H7 (cell line): ENCODE measurements at regions not wholly inside any gene's neighbourhood (a gene's known extent, or its start where the extent isn't known, plus 50 kb on each side); places are given as distances from the start of the nearest gene placed in this dataset.
"Not testable (repeated sequence)": the region's sequence is repeated elsewhere in the genome, so short reads cannot be mapped to it uniquely, and the experiment has no call there.

Experiments used
- DNase-seq: peaks from one replicate; pipeline ENCODE4 v3.0.0; 2012
- H3K27me3 ChIP-seq: 2 replicates; pipeline ENCODE4 v1.6.0; 2011; ENCODE audit warnings: mild to moderate bottlenecking, low read length; ENCODE audit not compliant: control insufficient read depth, insufficient read depth
- H3K36me3 ChIP-seq: replicated peaks from 2 replicates; pipeline ENCODE4 v1.5.1; 2011; ENCODE audit warnings: low read length; ENCODE audit not compliant: control insufficient read depth, insufficient read depth
- H3K4me3 ChIP-seq: 2 replicates; pipeline ENCODE4 v1.5.1; 2011; ENCODE audit warnings: low read depth, mild to moderate bottlenecking, control low read depth, low read length, moderate library complexity; ENCODE audit not compliant: insufficient read depth

DNA sequence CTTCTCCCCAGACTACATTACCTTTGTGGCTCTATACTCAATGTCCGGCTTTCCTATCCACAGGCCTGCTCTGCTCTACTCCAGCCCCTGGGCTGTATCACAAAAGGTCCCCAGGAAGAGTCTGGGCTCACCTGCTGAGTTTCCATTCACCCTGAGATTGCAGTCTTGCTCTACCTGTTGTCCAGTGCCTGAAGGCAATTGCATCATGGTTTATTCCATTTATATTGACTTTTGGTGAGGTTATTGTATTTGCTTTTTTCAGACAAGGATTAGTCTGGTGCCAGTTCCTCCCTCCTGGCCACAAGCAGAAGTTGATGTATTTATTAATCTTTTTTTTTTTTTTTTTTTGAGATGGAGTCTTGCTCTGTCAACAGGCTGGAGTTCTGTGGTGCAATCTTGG, 273.1 kb downstream of the XPNPEP1 start:
- Histone ChIP-seq H3K4me3 (no peak overlapping the region), H3K36me3 (no peaks in the 10 kb centered on the region), H3K27me3 (no peaks in the 10 kb centered on the region)
- DNase-seq = no peak

DNA sequence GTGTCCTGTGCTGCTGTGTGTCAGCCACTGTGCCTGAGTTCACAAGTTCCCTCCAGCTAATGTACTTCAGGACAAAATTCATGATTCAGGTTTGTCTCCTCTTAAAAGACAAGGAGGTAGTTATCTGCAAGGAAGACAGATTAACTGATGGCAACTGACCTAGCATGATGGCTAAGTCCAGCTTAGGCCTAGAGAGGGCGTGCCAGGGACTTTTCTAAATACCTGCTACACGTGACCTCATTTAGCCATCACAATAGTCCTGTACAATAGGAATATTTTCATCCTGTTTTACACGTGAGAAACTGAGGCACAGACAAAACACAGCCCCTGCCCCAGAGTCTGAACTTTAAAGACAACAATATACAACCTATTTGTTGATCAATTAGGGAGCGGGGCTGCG, 275.7 kb downstream of the XPNPEP1 start:
- H3K27me3 ChIP-seq = no peaks in the 10 kb centered on the region
- H3K4me3 ChIP-seq = no peak overlapping the region
- peak; percentile 33 for DNase-seq
- no peaks in the 10 kb centered on the region for H3K36me3 ChIP-seq

DNA sequence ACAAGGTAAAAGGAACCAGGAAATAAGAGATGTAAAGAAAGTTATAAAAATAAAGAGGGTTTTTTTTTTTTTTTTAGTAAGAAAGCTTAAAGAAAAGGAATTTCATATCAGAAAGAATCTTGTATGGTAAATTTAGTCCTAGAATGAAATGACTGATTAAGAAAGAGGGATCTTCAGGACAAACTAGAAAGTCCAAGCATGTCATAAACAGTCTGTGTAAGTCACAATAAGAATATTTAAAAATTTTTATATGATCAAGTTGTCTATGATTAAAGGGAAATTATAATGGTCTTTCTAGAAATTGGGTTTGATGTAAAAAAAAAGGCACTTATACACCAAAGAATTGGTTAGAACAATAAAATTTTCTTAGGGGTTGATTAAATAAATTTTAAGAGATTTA, 289.5 kb downstream of the XPNPEP1 start:
- no peak for DNase-seq
- H3K36me3 ChIP-seq = no peaks in the 10 kb centered on the region
- no peaks in the 10 kb centered on the region for H3K27me3 ChIP-seq
- no peak overlapping the region for H3K4me3 ChIP-seq

DNA sequence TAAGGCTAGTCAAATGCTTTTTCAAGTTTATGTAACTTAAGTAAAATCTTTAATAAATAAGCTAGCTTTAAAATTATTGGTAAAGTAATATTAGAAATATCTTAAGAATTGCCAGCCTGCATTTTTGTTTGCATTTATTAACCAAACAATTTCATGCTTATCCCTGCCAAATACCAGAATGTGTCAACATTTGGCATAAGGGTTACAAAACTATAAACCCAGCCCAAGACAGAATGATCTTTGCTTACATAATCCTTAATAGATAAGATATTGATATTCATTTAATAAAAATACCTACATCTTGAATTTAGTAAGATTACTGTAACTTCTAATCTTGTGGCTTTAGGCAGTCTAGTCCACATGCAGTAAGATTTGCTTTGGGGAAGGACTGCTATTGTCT, 290.3 kb downstream of the XPNPEP1 start:
- not testable (repeated sequence) for H3K27me3 ChIP-seq, H3K4me3 ChIP-seq, H3K36me3 ChIP-seq, DNase-seq

DNA sequence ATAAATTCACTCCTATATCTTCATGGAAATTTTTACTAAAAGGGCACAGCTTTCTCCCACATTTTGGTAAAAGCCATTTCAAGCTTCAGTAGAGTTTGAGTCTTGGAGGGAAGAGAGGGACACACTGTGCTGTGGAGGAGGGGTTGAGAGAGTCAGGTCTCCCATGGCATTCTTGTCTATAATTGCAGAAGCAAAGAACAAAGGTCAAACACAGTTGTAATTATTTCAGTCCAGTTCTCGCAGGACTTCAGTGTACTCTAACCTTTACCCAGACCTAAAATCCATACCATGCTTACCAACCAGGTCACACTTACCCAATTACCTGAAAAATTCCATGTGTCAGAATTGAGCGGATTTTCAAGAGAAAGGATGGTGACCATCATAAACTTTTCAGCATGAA, 298.4 kb downstream of the XPNPEP1 start:
- DNase-seq = no peak
- no peaks in the 10 kb centered on the region for H3K36me3 ChIP-seq
- H3K27me3 ChIP-seq = no peaks in the 10 kb centered on the region
- H3K4me3 ChIP-seq = no peak overlapping the region

DNA sequence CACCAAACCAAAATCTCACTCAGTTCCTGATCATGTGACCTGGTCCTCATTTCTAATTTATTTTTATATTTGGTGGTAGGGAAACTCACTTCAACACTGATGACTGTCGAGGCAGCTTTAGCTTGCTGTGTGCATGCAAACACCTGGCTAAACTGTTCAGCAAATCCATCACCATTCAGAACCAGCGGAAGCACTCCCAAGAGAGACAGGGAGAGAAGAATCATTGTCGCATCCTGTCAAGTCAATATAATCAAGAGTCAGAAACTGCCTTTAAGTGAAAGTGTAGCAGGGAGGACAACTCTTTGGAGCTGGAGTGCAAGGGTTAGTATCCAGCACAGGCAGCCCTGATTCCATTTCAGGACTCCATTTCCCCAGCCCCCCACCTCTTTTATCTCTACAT, 300.7 kb downstream of the XPNPEP1 start:
- no peak for DNase-seq
- Histone ChIP-seq H3K4me3 (no peak overlapping the region), H3K36me3 (no peaks in the 10 kb centered on the region), H3K27me3 (no peaks in the 10 kb centered on the region)

DNA sequence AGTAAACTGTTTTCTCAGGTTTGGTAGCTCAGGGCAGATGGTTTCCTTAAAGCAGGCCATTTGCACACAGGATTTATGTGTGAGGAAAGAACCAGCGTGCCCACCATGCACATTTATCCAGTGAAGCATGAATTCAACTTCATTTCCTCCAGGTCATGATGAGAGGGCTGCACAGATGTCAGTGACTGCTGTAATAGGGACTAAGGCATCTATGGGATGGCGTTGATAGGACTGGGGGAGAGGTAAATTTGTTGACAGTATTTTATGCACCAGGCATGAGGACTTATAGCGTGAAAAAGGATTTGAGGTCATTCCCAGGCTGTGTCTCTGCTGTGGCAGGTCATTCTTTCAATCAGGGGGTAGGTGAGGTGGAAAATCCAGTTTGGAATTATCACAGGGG, 302.9 kb downstream of the XPNPEP1 start:
- Histone ChIP-seq H3K4me3 (no peak overlapping the region), H3K27me3 (no peaks in the 10 kb centered on the region), H3K36me3 (no peaks in the 10 kb centered on the region)
- DNase-seq = no peak

DNA sequence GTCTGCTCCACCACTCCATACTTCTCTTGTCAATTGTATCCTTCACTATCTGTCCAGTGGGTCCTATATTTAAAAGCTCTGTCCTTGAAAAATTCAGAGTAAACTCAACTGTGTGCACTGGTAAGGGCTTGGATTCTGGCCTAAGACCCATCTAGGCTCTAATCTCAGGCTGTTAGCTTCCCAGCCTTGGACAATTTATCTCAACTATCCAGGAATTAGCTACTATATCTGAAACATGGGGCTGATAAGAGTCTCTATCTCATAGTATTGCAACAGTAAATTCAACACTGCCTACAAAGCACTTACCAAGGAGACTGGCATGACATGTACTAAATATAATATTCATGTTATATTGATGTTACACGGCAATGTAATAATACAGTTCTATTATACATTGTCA, 303.4 kb downstream of the XPNPEP1 start:
- no peak overlapping the region for H3K4me3 ChIP-seq
- DNase-seq = no peak
- no peaks in the 10 kb centered on the region for H3K36me3 ChIP-seq
- no peaks in the 10 kb centered on the region for H3K27me3 ChIP-seq

DNA sequence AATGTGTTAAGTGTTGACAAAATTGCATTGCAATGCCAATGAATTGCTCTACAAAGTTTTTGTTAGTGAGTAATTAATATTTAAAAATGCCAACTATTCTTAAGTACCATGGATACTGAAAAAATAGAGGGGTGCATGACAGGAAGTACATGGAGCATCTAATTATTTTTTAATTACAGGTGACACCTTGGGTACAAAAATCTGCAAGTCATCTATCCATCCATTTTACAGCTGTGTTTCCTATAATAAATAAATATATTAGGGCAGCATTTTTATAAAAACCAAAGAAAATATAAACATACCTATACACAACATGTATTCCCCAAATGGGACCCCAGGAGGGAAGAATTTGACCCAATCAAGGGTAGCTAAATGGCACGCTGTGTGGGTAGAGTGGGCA, 304.6 kb downstream of the XPNPEP1 start:
- DNase-seq = no peak
- Histone ChIP-seq H3K27me3 (no peaks in the 10 kb centered on the region), H3K4me3 (no peak overlapping the region), H3K36me3 (no peaks in the 10 kb centered on the region)

DNA sequence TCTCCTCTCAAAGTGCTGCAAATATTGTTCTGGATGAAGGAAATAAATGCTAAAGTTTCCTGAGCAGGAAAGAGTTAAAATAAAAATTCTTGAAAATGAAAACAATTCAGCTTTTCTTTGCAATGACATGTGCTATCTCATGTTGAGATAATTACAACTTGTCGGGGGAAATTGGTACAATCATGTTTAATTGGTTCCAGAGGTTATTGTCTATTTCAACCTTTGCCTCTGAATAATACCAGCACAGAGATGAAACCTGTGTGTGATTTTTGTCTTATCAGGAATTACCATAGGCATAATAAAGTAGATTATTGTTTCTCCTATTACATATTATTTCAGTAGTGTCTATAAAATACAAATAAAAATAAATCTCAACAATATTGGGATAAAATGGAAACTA, 305.0 kb downstream of the XPNPEP1 start:
- no peak for DNase-seq
- H3K36me3 ChIP-seq = no peaks in the 10 kb centered on the region
- no peaks in the 10 kb centered on the region for H3K27me3 ChIP-seq
- no peak overlapping the region for H3K4me3 ChIP-seq

DNA sequence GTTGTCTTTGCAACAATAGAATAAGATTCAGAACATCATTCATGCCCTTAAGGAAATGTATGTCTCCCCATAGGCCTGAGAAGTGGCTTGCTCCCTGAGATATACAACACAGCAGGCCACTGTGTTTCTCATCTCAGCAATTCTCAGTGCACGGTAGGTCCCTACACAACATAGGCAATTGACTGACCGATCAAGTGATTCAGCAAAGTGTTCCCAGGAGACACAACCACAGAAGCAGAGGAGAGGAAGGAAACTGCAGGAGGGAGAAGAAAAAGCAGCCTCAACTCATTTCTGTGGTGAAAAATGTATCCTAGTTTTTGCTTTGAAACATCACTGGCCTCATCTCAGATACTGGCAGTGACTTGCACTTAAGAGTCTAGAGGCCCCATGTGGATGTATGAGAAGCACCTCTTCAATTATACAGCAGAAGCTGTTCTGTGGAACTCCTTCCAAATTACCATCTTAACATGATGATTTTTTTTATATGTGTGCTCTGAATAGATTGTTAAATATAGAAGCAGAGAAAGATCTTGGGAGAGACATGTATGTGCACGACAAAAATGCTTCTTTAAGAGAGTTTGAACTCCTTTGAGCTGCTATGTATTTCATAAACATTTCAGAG, 306.8 kb downstream of the XPNPEP1 start:
- Histone ChIP-seq H3K27me3 (no peaks in the 10 kb centered on the region), H3K4me3 (no peak overlapping the region), H3K36me3 (no peaks in the 10 kb centered on the region)
- no peak for DNase-seq

DNA sequence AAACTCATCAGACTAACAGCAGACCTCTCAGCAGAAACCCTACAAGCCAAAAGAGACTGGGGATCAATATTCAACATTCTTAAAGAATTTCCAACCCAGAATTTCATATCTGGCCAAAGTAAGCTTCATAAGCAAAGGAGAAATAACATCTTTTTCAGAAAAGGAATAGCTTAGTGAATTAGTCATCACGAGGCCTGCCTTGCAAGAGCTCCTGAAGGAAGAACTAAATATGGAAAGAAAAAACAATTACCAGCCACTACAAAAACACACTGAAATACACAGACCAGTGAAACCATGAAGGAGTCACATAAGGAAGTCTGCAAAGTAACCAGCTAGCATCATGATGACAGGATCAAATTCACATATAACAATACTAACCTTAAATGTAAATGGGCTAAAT, 328.0 kb downstream of the XPNPEP1 start:
- not testable (repeated sequence) for H3K27me3 ChIP-seq, H3K4me3 ChIP-seq, DNase-seq, H3K36me3 ChIP-seq

DNA sequence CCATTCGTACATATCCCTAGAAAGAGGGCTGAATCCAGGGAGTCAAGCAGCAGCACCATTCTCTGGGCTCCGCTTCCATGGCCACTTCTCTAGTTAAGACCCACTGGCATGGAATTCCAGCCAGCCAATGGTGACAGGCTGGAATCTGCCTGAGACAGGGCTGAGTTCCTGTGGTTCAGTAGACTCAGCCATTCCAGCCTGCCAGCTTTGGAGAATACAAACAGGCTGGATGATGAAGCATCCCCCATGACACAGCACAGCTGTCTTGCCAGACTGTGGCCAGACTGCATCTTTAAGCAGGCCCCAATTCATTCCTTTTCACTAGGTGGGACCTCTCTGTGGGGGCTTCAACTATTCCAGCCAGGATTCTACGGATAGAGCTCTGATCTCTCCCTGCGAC, 329.6 kb downstream of the XPNPEP1 start:
- Histone ChIP-seq H3K4me3 (no peak overlapping the region), H3K27me3 (no peaks in the 10 kb centered on the region), H3K36me3 (no peaks in the 10 kb centered on the region)
- DNase-seq = no peak

DNA sequence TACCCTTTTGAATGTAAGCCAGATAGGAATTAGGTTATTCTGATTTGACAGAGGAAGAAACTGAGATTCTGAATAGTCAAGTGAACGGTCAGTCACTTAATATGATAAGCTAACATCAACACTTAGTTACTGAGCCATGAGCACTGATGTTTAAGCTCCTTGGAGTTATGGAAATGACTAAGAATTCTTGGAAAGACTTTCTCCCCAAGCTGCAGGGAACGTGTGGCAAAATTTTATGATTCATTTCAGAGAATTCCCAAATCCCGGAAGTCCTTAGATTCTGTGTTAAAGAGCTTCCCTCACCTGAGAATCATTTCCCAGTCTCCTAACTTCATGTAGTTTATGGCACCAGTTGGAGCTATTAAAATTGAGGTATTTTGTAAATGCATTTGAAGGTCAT, 330.9 kb downstream of the XPNPEP1 start:
- H3K36me3 ChIP-seq = no peaks in the 10 kb centered on the region
- DNase-seq = no peak
- H3K27me3 ChIP-seq = no peaks in the 10 kb centered on the region
- H3K4me3 ChIP-seq = no peak overlapping the region

DNA sequence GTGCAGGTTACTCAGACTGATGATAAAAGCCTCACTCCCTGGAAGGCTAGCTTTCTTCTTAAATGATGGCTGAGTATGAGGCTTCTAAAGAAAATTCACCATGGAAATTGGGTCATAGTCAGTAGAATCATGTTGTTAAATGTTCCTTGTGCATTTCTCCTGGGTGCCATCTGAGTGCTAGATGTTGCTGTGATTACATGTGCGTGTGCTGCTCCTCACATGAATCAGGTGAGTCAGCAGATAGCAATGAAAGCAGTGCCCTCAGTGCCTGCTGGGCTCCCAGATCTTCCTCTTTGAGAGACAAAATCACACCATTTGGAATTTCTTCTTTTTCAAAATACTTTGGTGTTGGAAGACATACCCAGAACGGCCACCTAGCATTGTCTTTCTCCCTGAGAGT, 331.7 kb downstream of the XPNPEP1 start:
- Histone ChIP-seq H3K4me3 (no peak overlapping the region), H3K27me3 (no peaks in the 10 kb centered on the region), H3K36me3 (no peaks in the 10 kb centered on the region)
- no peak for DNase-seq

DNA sequence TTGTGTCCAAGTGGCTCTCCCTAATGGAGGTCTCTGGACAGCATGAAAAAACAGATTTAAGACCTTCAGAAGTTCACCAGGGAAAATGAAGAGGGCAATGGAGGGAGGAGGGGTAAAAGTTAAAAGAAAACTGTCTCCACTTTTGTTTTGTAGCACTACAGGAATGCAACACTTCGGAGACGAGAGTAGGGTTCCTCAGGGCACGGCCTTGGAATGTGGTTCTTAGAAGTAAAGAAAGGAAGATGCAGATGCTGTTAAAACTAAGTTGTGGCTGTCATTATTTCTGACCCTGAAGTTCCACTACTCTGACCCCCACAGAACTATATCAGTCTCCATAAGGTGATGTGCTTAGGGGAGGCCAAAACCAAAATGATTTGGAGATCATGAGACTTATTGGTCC, 335.1 kb downstream of the XPNPEP1 start:
- Histone ChIP-seq H3K36me3 (no peaks in the 10 kb centered on the region), H3K4me3 (no peak overlapping the region), H3K27me3 (no peaks in the 10 kb centered on the region)
- DNase-seq = peak; percentile 1
